ENCODE measurements at regions not wholly inside any gene's neighbourhood (a gene's known extent, or its start where the extent isn't known, plus 50 kb on each side); places are given as distances from the start of the nearest gene placed in this dataset.

GRCh38 chr10:4137299-4137698 is 352.3 kb upstream of the KLF6 start:
- TF ChIP-seq ZNF791 (tag by site-specific recombination; IDR thresholded peaks at IDR 0.05) (no peak), OSR2 (tag by site-specific recombination; IDR thresholded peaks at IDR 0.05) (no peak), PRDM4 (tag by site-specific recombination; IDR thresholded peaks at IDR 0.05) (no peak), ZNF366 (tag by site-specific recombination; conservative IDR thresholded peaks at IDR 0.05) (no peak), KLF7 (tag by site-specific recombination; IDR thresholded peaks at IDR 0.05; ENCODE audit: borderline replicate concordance) (no peak), ZNF202 (tag by site-specific recombination; IDR thresholded peaks at IDR 0.05; ENCODE audit: borderline replicate concordance) (no peak), ZNF211 (tag by site-specific recombination; IDR thresholded peaks at IDR 0.05; ENCODE audit: low read depth) (no peak), ZNF19 (tag by site-specific recombination; IDR thresholded peaks at IDR 0.05; ENCODE audit: low read depth) (no peak), PRDM1 (tag by site-specific recombination; IDR thresholded peaks at IDR 0.05) (no peak), ZNF140 (tag by site-specific recombination; IDR thresholded peaks at IDR 0.05) (no peak), ZNF423 (tag by site-specific recombination; IDR thresholded peaks at IDR 0.05) (no peak), ZNF2 (tag by site-specific recombination; IDR thresholded peaks at IDR 0.05) (no peak), ZNF510 (tag by site-specific recombination; IDR thresholded peaks at IDR 0.05; ENCODE audit: insufficient replicate concordance) (no peak), MZF1 (tag by site-specific recombination; IDR thresholded peaks at IDR 0.05; ENCODE audit: borderline replicate concordance) (no peak), ZFP69B (tag by site-specific recombination; IDR thresholded peaks at IDR 0.05) (no peak), GLIS2 (tag by site-specific recombination; IDR thresholded peaks at IDR 0.05) (no peak), WT1 (tag by site-specific recombination; IDR thresholded peaks at IDR 0.05) (no peak), KLF9 (tag by site-specific recombination; IDR thresholded peaks at IDR 0.05; ENCODE audit: low read depth) (no peak)
- TF ChIP-seq, protein P1, sequence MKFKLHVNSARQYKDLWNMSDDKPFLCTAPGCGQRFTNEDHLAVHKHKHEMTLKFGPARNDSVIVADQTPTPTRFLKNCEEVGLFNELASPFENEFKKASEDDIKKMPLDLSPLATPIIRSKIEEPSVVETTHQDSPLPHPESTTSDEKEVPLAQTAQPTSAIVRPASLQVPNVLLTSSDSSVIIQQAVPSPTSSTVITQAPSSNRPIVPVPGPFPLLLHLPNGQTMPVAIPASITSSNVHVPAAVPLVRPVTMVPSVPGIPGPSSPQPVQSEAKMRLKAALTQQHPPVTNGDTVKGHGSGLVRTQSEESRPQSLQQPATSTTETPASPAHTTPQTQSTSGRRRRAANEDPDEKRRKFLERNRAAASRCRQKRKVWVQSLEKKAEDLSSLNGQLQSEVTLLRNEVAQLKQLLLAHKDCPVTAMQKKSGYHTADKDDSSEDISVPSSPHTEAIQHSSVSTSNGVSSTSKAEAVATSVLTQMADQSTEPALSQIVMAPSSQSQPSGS (tag by site-specific recombination; IDR thresholded peaks at IDR 0.05; ENCODE audit: low read depth), result no peak
- H3K4me3 ChIP-seq (ENCODE audit: low read depth, low read length), result no peak overlapping the region
- ChIA-PET POLR2A (no interaction called here), CTCF (no interaction called here)
- H3K27ac ChIP-seq (ENCODE audit: extremely low read depth, low read depth, low read length), result no peak overlapping the region
- H3K9me3 ChIP-seq (ENCODE audit: control insufficient read depth, insufficient read depth, low read depth, low read length), result no peaks in the 10 kb centered on the region
- H3K4me1 ChIP-seq (ENCODE audit: control insufficient read depth, insufficient read depth, low read length), result no peaks in the 10 kb centered on the region
- H3K36me3 ChIP-seq (ENCODE audit: control insufficient read depth in 2 of 2, insufficient read depth in 1 of 2, low read length in 2 of 2), result no peaks in the 10 kb centered on the region

- ChIA-PET CTCF (no interaction called here), POLR2A (no interaction called here)
- TF ChIP-seq ZNF366 (tag by site-specific recombination; conservative IDR thresholded peaks at IDR 0.05) (no peak), ZNF398 (tag by site-specific recombination; IDR thresholded peaks at IDR 0.05) (no peak)
- Histone ChIP-seq H3K4me1 (ENCODE audit: control insufficient read depth, insufficient read depth, low read length) (peaks cover 9% of the 10 kb centered on the region), H3K36me3 (ENCODE audit: control insufficient read depth in 2 of 2, insufficient read depth in 1 of 2, low read length in 2 of 2) (no peaks in the 10 kb centered on the region), H3K9me3 (ENCODE audit: control insufficient read depth, insufficient read depth, low read depth, low read length) (no peaks in the 10 kb centered on the region), H3K4me3 (ENCODE audit: low read depth, low read length) (no peak overlapping the region), H3K27ac (ENCODE audit: extremely low read depth, low read depth, low read length) (no peak overlapping the region)
Observed at GRCh38 chr10:4136121-4136520, 351.1 kb upstream of the KLF6 start.
